Neural cell (in vitro differentiated cells): ENCODE measurements at regions not wholly inside any gene's neighbourhood (a gene's known extent, or its start where the extent isn't known, plus 50 kb on each side); places are given as distances from the start of the nearest gene placed in this dataset.

Experiments used
- H2AFZ ChIP-seq: fragments of 200-600, 300-800 bp; sonication (generic), shearing (Covaris generic); 2 replicates; pipeline ENCODE4 v1.6.0; 2014; ENCODE audit warnings: low read depth, mild to moderate bottlenecking, antibody characterized with exemption, low read length, moderate library complexity
- H3F3A ChIP-seq: fragments of 200-600 bp; shearing (Covaris generic); 2 replicates; pipeline ENCODE4 v1.6.1; 2016; ENCODE audit warnings: mild to moderate bottlenecking, moderate library complexity, mixed read lengths, antibody characterized with exemption, low read length; ENCODE audit not compliant: insufficient read depth, poor library complexity, severe bottlenecking
- H3K27ac ChIP-seq: fragments of 200-600, 300-800 bp; sonication (generic), shearing (Covaris generic); 2 replicates; pipeline ENCODE4 v1.5.1; 2014; ENCODE audit warnings: mild to moderate bottlenecking, low read length, moderate library complexity
- H3K27me3 ChIP-seq: fragments of 300-800, 200-600 bp; sonication (generic), shearing (Covaris generic); 2 replicates; pipeline ENCODE4 v1.6.0; 2014; ENCODE audit warnings: mild to moderate bottlenecking, low read depth, low read length, moderate library complexity; ENCODE audit not compliant: insufficient read depth
- H3K36me3 ChIP-seq: fragments of 300-800, 200-600 bp; sonication (generic), shearing (Covaris generic); 2 replicates; pipeline ENCODE4 v1.5.1; 2014; ENCODE audit warnings: mild to moderate bottlenecking, antibody characterized with exemption, low read length, moderate library complexity; ENCODE audit not compliant: insufficient read depth
- H3K4me2 ChIP-seq: fragments of 300-800, 200-600 bp; sonication (generic), shearing (Covaris generic); 2 replicates; pipeline ENCODE4 v1.6.0; 2014; ENCODE audit warnings: mild to moderate bottlenecking, low read length
- H3K4me3 ChIP-seq: fragments of 300-800, 200-600 bp; sonication (generic), shearing (Covaris generic); 2 replicates; pipeline ENCODE4 v1.5.1; 2014; ENCODE audit warnings: mild to moderate bottlenecking, low read length, moderate library complexity
- H3K79me2 ChIP-seq: fragments of 200-600 bp; shearing (Covaris generic); replicated peaks from 2 replicates; pipeline ENCODE4 v1.6.0; 2014; ENCODE audit warnings: mild to moderate bottlenecking, low read length, moderate library complexity; ENCODE audit not compliant: insufficient read depth
- H3K9ac ChIP-seq: fragments of 300-800, 200-600 bp; sonication (generic), shearing (Covaris generic); 2 replicates; pipeline ENCODE4 v1.6.1; 2016; ENCODE audit warnings: mild to moderate bottlenecking, low read length, mixed read lengths
- H3K9me2 ChIP-seq: fragments of 200-600 bp; shearing (Covaris generic); 2 replicates; pipeline ENCODE4 v1.6.1; 2016; ENCODE audit warnings: mild to moderate bottlenecking, low read length, mixed read lengths; ENCODE audit not compliant: insufficient read depth
- H3K9me3 ChIP-seq: fragments of 200-600, 300-800 bp; sonication (generic), shearing (Covaris generic); 2 replicates; pipeline ENCODE4 v1.6.1; 2016; ENCODE audit warnings: mild to moderate bottlenecking, mixed run types, low read length, moderate library complexity, mixed read lengths
- H4K20me1 ChIP-seq: fragments of 200-600 bp; shearing (Covaris generic); 2 replicates; pipeline ENCODE4 v1.6.1; 2016; ENCODE audit warnings: mild to moderate bottlenecking, mixed run types; ENCODE audit not compliant: insufficient read depth
- CTCF ChIP-seq: fragments of 450-650 bp; IDR thresholded peaks from 2 replicates; pipeline ENCODE4 v1.5.1; 2014; ENCODE audit warnings: antibody characterized with exemption, mild to moderate bottlenecking, moderate library complexity; ENCODE audit not compliant: poor library complexity, severe bottlenecking
- EP300 ChIP-seq: fragments of 450-650 bp; conservative IDR thresholded peaks from 2 replicates; pipeline ENCODE4 v1.6.1; 2014; ENCODE audit warnings: antibody characterized with exemption, mild to moderate bottlenecking, moderate library complexity; ENCODE audit not compliant: poor library complexity, severe bottlenecking
- EZH2 ChIP-seq: fragments of 200-600, 300-800 bp; shearing (Covaris generic), sonication (generic); IDR thresholded peaks from 2 replicates; pipeline ENCODE4 v1.6.1; 2014; ENCODE audit warnings: antibody characterized with exemption, low read length, borderline replicate concordance, mild to moderate bottlenecking; ENCODE audit not compliant: insufficient read depth, poor library complexity, severe bottlenecking
- MXI1 ChIP-seq: fragments of 450-650 bp; conservative IDR thresholded peaks from 2 replicates; pipeline ENCODE4 v1.6.1; 2014; ENCODE audit warnings: antibody characterized with exemption, mild to moderate bottlenecking; ENCODE audit not compliant: poor library complexity, severe bottlenecking
- POLR2AphosphoS5 ChIP-seq: IDR thresholded peaks from 2 replicates; pipeline ENCODE4 v1.6.1; 2012
- RAD21 ChIP-seq: fragments of 450-650 bp; conservative IDR thresholded peaks from 2 replicates; pipeline ENCODE4 v1.6.1; 2014; ENCODE audit warnings: antibody characterized with exemption, mild to moderate bottlenecking, moderate library complexity
- SMC3 ChIP-seq: fragments of 450-650 bp; conservative IDR thresholded peaks from 2 replicates; pipeline ENCODE4 v1.6.1; 2014; ENCODE audit warnings: antibody characterized with exemption, mild to moderate bottlenecking, moderate library complexity; ENCODE audit not compliant: poor library complexity
- TAF1 ChIP-seq: IDR thresholded peaks from 2 replicates; pipeline ENCODE4 v1.6.1; 2012; ENCODE audit warnings: low read depth
- TF ChIP-seq, protein P1 (sequence below): IDR thresholded peaks from 2 replicates; pipeline ENCODE4 v1.6.1; 2012; ENCODE audit warnings: borderline replicate concordance

GRCh38 chr13:76751278-76751677 lies 134.9 kb downstream of the KCTD12 start:
- Histone ChIP-seq H3K36me3 (no peaks in the 10 kb centered on the region), H3K9me3 (no peaks in the 10 kb centered on the region), H3K4me3 (no peak overlapping the region), H4K20me1 (no peaks in the 10 kb centered on the region), H3K27me3 (no peaks in the 10 kb centered on the region), H3K4me2 (no peak overlapping the region), H3F3A (no peaks in the 10 kb centered on the region), H3K9me2 (no peaks in the 10 kb centered on the region), H3K79me2 (no peaks in the 10 kb centered on the region), H3K27ac (no peak overlapping the region), H2AFZ (no peak overlapping the region), H3K9ac (no peak overlapping the region)
- TF ChIP-seq EP300 (no peak), RAD21 (no peak), TAF1 (no peak), EZH2 (no peak), MXI1 (no peak), POLR2AphosphoS5 (no peak), CTCF (no peak), SMC3 (no peak)
- TF ChIP-seq, protein P1, sequence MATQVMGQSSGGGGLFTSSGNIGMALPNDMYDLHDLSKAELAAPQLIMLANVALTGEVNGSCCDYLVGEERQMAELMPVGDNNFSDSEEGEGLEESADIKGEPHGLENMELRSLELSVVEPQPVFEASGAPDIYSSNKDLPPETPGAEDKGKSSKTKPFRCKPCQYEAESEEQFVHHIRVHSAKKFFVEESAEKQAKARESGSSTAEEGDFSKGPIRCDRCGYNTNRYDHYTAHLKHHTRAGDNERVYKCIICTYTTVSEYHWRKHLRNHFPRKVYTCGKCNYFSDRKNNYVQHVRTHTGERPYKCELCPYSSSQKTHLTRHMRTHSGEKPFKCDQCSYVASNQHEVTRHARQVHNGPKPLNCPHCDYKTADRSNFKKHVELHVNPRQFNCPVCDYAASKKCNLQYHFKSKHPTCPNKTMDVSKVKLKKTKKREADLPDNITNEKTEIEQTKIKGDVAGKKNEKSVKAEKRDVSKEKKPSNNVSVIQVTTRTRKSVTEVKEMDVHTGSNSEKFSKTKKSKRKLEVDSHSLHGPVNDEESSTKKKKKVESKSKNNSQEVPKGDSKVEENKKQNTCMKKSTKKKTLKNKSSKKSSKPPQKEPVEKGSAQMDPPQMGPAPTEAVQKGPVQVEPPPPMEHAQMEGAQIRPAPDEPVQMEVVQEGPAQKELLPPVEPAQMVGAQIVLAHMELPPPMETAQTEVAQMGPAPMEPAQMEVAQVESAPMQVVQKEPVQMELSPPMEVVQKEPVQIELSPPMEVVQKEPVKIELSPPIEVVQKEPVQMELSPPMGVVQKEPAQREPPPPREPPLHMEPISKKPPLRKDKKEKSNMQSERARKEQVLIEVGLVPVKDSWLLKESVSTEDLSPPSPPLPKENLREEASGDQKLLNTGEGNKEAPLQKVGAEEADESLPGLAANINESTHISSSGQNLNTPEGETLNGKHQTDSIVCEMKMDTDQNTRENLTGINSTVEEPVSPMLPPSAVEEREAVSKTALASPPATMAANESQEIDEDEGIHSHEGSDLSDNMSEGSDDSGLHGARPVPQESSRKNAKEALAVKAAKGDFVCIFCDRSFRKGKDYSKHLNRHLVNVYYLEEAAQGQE, result no peak

DNA sequence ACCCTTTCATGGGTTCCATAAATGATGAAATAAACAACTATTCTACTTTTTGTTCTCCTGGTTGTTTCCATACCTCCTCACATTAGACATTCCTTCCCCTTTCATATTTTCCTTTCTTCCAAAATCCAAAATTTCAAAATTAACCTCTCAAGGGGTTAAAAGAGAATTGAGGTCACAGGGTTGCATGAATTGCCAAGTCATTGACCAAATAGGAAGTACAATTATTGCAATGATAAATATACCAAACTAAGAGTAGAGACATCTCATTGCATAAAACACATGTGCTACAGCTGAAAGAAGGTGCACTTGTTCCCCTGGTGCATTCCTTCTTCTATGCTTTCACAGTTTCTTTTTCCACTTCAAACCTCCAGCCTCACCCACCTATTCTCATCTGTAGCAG lies 136.1 kb downstream of the KCTD12 start:
- TF ChIP-seq CTCF, result no peak
- no peak for TF ChIP-seq TAF1
- TF ChIP-seq RAD21, result no peak
- no peak for TF ChIP-seq POLR2AphosphoS5
- no peak for TF ChIP-seq MXI1
- TF ChIP-seq, protein P1, result no peak
- TF ChIP-seq EZH2, result no peak
- TF ChIP-seq EP300, result no peak
- no peak for TF ChIP-seq SMC3
- H3K9ac ChIP-seq, result no peak overlapping the region
- no peaks in the 10 kb centered on the region for H4K20me1 ChIP-seq
- H3K9me2 ChIP-seq, result no peaks in the 10 kb centered on the region
- H2AFZ ChIP-seq, result no peak overlapping the region
- no peaks in the 10 kb centered on the region for H3K27me3 ChIP-seq
- no peaks in the 10 kb centered on the region for H3K79me2 ChIP-seq
- H3K4me3 ChIP-seq, result no peak overlapping the region
- H3F3A ChIP-seq, result no peaks in the 10 kb centered on the region
- H3K9me3 ChIP-seq, result no peaks in the 10 kb centered on the region
- no peak overlapping the region for H3K4me2 ChIP-seq
- H3K27ac ChIP-seq, result no peak overlapping the region
- no peaks in the 10 kb centered on the region for H3K36me3 ChIP-seq
